IMR-90 (cell line): ENCODE measurements at regions not wholly inside any gene's neighbourhood (a gene's known extent, or its start where the extent isn't known, plus 50 kb on each side); places are given as distances from the start of the nearest gene placed in this dataset.

Experiments
- CEBPB ChIP-seq: IDR thresholded peaks from 2 replicates; pipeline ENCODE4 v1.6.1; 2012; ENCODE audit warnings: low read depth, low read length, improper control_type of control experiment
- CHD1 ChIP-seq: IDR thresholded peaks from 2 replicates; pipeline ENCODE4 v1.6.1; 2012; ENCODE audit warnings: low read depth, low read length, improper control_type of control experiment
- MAFK ChIP-seq: IDR thresholded peaks from 2 replicates; pipeline ENCODE4 v1.6.1; 2012; ENCODE audit warnings: low read depth, low read length, improper control_type of control experiment
- POLR2A ChIP-seq: IDR thresholded peaks from 2 replicates; pipeline ENCODE4 v1.6.1; 2012; ENCODE audit warnings: mild to moderate bottlenecking, low read depth, low read length
- RAD21 ChIP-seq: IDR thresholded peaks from 2 replicates; pipeline ENCODE4 v1.6.1; 2012; ENCODE audit warnings: low read length, improper control_type of control experiment
- RFX5 ChIP-seq: IDR thresholded peaks from 2 replicates; pipeline ENCODE4 v1.8.0; 2012; ENCODE audit warnings: low read depth, mild to moderate bottlenecking, low read length, moderate library complexity
- SMC3 ChIP-seq: fragments of 150-350 bp; IDR thresholded peaks from 2 replicates; pipeline ENCODE4 v1.6.1; 2016; ENCODE audit warnings: low read depth, mild to moderate bottlenecking, antibody characterized with exemption, low read length, moderate library complexity
- TF ChIP-seq, protein P1 (sequence below): conservative IDR thresholded peaks from 2 replicates; pipeline ENCODE4 v1.5.1; 2012; ENCODE audit warnings: mild to moderate bottlenecking, low read depth, low read length, improper control_type of control experiment
- TF ChIP-seq, protein P2 (sequence below): fragments of 150-350 bp; IDR thresholded peaks from 2 replicates; pipeline ENCODE4 v1.6.1; 2017; ENCODE audit warnings: mild to moderate bottlenecking, antibody characterized with exemption, low read length, low read depth
- TF ChIP-seq, protein P3 (sequence below): fragments of 150-350 bp; IDR thresholded peaks from 2 replicates; pipeline ENCODE4 v1.6.1; 2016; ENCODE audit warnings: low read depth, mild to moderate bottlenecking, low read length, moderate library complexity, borderline replicate concordance

DNA sequence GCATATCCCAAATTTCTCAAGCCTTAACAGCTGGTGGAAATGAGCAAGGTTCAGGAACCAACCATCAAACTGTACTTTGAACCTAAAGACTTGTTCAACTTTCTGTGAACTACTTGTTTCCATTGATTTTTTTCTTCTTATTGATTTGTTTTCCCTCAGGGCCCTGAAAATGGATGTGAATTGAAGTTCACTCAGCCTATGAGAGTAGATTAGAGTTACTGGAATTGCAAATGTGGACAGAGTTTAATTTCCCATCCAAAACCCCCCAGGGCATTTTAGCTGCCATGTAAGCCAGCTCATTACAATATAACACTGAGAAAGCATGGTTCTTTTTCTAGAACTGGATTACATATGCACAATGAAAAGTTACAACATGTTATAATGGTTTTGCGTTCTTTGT, 1105.7 kb downstream of the REEP3 start:
- TF ChIP-seq, protein P1, sequence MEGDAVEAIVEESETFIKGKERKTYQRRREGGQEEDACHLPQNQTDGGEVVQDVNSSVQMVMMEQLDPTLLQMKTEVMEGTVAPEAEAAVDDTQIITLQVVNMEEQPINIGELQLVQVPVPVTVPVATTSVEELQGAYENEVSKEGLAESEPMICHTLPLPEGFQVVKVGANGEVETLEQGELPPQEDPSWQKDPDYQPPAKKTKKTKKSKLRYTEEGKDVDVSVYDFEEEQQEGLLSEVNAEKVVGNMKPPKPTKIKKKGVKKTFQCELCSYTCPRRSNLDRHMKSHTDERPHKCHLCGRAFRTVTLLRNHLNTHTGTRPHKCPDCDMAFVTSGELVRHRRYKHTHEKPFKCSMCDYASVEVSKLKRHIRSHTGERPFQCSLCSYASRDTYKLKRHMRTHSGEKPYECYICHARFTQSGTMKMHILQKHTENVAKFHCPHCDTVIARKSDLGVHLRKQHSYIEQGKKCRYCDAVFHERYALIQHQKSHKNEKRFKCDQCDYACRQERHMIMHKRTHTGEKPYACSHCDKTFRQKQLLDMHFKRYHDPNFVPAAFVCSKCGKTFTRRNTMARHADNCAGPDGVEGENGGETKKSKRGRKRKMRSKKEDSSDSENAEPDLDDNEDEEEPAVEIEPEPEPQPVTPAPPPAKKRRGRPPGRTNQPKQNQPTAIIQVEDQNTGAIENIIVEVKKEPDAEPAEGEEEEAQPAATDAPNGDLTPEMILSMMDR: no peak
- TF ChIP-seq SMC3 (no peak), POLR2A (no peak), RAD21 (no peak), MAFK (no peak), CHD1 (no peak), RFX5 (no peak), CEBPB (no peak)
- TF ChIP-seq, protein P2, sequence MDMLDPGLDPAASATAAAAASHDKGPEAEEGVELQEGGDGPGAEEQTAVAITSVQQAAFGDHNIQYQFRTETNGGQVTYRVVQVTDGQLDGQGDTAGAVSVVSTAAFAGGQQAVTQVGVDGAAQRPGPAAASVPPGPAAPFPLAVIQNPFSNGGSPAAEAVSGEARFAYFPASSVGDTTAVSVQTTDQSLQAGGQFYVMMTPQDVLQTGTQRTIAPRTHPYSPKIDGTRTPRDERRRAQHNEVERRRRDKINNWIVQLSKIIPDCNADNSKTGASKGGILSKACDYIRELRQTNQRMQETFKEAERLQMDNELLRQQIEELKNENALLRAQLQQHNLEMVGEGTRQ: no peak
- TF ChIP-seq, protein P3, sequence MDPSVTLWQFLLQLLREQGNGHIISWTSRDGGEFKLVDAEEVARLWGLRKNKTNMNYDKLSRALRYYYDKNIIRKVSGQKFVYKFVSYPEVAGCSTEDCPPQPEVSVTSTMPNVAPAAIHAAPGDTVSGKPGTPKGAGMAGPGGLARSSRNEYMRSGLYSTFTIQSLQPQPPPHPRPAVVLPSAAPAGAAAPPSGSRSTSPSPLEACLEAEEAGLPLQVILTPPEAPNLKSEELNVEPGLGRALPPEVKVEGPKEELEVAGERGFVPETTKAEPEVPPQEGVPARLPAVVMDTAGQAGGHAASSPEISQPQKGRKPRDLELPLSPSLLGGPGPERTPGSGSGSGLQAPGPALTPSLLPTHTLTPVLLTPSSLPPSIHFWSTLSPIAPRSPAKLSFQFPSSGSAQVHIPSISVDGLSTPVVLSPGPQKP: no peak
